ENCODE measurements at regions not wholly inside any gene's neighbourhood (a gene's known extent, or its start where the extent isn't known, plus 50 kb on each side); places are given as distances from the start of the nearest gene placed in this dataset.
"Not testable (repeated sequence)": the region's sequence is repeated elsewhere in the genome, so short reads cannot be mapped to it uniquely, and the experiment has no call there.

- DNase-seq (ENCODE audit: low read depth), result peak; percentile 4
- TF ChIP-seq CTCF (conservative IDR thresholded peaks at IDR 0.05; ENCODE audit: control insufficient read depth, insufficient read depth, low read depth, low read length), result peak; percentile 36
- no peak overlapping the region for H3K4me3 ChIP-seq (ENCODE audit: control insufficient read depth, low read depth, low read length)
Observed at GRCh38 chr1:82778612-82779011, 977.9 kb downstream of the ADGRL2 start.

GRCh38 chr1:82777240-82777639 lies 976.5 kb downstream of the ADGRL2 start:
- no peak for TF ChIP-seq CTCF (conservative IDR thresholded peaks at IDR 0.05; ENCODE audit: control insufficient read depth, insufficient read depth, low read depth, low read length)
- no peak overlapping the region for H3K4me3 ChIP-seq (ENCODE audit: control insufficient read depth, low read depth, low read length)
- no peak for DNase-seq (ENCODE audit: low read depth)

- not testable (repeated sequence) for H3K4me3 ChIP-seq (ENCODE audit: control insufficient read depth, low read depth, low read length); DNase-seq (ENCODE audit: low read depth)
Observed at GRCh38 chr1:82776730-82777129, 976.0 kb downstream of the ADGRL2 start.

DNA sequence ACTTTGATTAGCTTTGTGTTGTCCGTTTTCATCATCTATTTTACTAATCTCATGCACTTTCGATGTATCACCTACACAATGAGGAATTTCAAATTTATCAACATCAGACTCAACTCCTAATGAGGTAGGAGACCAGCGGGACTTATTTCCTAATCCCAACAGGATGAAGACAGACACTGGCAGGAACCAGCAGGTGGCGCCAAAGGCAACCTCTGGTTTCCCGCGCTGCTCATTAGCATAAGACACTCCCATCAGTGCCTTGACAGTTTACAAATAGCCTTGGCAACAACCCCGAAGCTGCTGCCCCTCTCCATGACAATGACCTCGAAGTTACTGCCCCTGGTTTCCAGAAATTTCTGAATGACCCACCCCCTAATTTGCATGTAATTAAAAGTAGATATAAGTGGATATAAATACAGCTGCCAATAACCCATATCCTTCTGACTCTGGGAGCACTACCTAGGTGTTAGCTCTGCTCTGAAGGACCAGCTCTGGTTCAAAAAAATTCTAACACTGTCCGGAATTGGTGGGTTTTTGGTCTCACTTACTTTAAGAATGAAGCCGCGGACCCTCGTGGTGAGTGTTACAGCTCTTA lies 974.8 kb downstream of the ADGRL2 start:
- peak; percentile 65 for TF ChIP-seq CTCF (conservative IDR thresholded peaks at IDR 0.05; ENCODE audit: control insufficient read depth, insufficient read depth, low read depth, low read length)
- H3K4me3 ChIP-seq (ENCODE audit: control insufficient read depth, low read depth, low read length), result no peak overlapping the region
- DNase-seq (ENCODE audit: low read depth), result peak; percentile 55

- no peak overlapping the region for H3K4me3 ChIP-seq (ENCODE audit: control insufficient read depth, low read depth, low read length)
- no peak for DNase-seq (ENCODE audit: low read depth)
- TF ChIP-seq CTCF (conservative IDR thresholded peaks at IDR 0.05; ENCODE audit: control insufficient read depth, insufficient read depth, low read depth, low read length), result no peak
Observed at GRCh38 chr1:82762829-82763532, 962.2 kb downstream of the ADGRL2 start.

- no peak for TF ChIP-seq CTCF (conservative IDR thresholded peaks at IDR 0.05; ENCODE audit: control insufficient read depth, insufficient read depth, low read depth, low read length)
- no peak for DNase-seq (ENCODE audit: low read depth)
Observed at GRCh38 chr1:82759035-82759434, 958.3 kb downstream of the ADGRL2 start.

GRCh38 chr1:82755671-82756070 lies 954.9 kb downstream of the ADGRL2 start:
- H3K4me3 ChIP-seq (ENCODE audit: control insufficient read depth, low read depth, low read length), result no peak overlapping the region
- DNase-seq (ENCODE audit: low read depth), result no peak
- no peak for TF ChIP-seq CTCF (conservative IDR thresholded peaks at IDR 0.05; ENCODE audit: control insufficient read depth, insufficient read depth, low read depth, low read length)

More at GRCh38 chr1:82759035-82759434, 958.3 kb downstream of the ADGRL2 start:
- no peak overlapping the region for H3K4me3 ChIP-seq (ENCODE audit: control insufficient read depth, low read depth, low read length)
